NCI-H1092 treated with DMSO at 0.1 percent for 48 hours (cell line): ENCODE measurements at regions not wholly inside any gene's neighbourhood (a gene's known extent, or its start where the extent isn't known, plus 50 kb on each side); places are given as distances from the start of the nearest gene placed in this dataset.
"Not testable (repeated sequence)": the region's sequence is repeated elsewhere in the genome, so short reads cannot be mapped to it uniquely, and the experiment has no call there.

Experiments
- DNase-seq: peaks from one replicate; lab custom pipeline; 2025; lab: John Stamatoyannopoulos, UW

GRCh38 chr3:4149296-4149695, 153.9 kb upstream of the SETMAR start:
- DNase-seq, result no peak

- DNase-seq, result no peak
These were observed 152.4 kb upstream of the SETMAR start for GRCh38 chr3:4150816-4151215.

GRCh38 chr3:4151859-4152258, 151.3 kb upstream of the SETMAR start:
- no peak for DNase-seq

- DNase-seq, result no peak
These were observed 149.4 kb upstream of the SETMAR start for GRCh38 chr3:4153771-4154170.

GRCh38 chr3:4158329-4158728, 144.8 kb upstream of the SETMAR start:
- no peak for DNase-seq

GRCh38 chr3:4162096-4162495, 141.1 kb upstream of the SETMAR start:
- no peak for DNase-seq

GRCh38 chr3:4163011-4163410, 140.2 kb upstream of the SETMAR start:
- DNase-seq, result no peak

- no peak for DNase-seq
These were observed 136.6 kb upstream of the SETMAR start for GRCh38 chr3:4166540-4166939.

- not testable (repeated sequence) for DNase-seq
These were observed 135.9 kb upstream of the SETMAR start for GRCh38 chr3:4167230-4167629.

GRCh38 chr3:4174791-4175190, 128.4 kb upstream of the SETMAR start:
- no peak for DNase-seq

- no peak for DNase-seq
These were observed 111.2 kb upstream of the SETMAR start for GRCh38 chr3:4191971-4192370.

GRCh38 chr3:4195006-4195405, 108.2 kb upstream of the SETMAR start:
- no peak for DNase-seq

GRCh38 chr3:4196506-4197147, 106.5 kb upstream of the SETMAR start:
- DNase-seq, result no peak

- no peak for DNase-seq
These were observed 105.5 kb upstream of the SETMAR start for GRCh38 chr3:4197670-4198069.

GRCh38 chr3:4198491-4198890, 104.7 kb upstream of the SETMAR start:
- DNase-seq, result no peak

- not testable (repeated sequence) for DNase-seq
These were observed 98.4 kb upstream of the SETMAR start for GRCh38 chr3:4204776-4205175.

GRCh38 chr3:4207672-4208071, 95.5 kb upstream of the SETMAR start:
- DNase-seq, result no peak

- no peak for DNase-seq
These were observed 94.6 kb upstream of the SETMAR start for GRCh38 chr3:4208556-4208955.

GRCh38 chr3:4211610-4212009, 91.6 kb upstream of the SETMAR start:
- DNase-seq, result no peak

GRCh38 chr3:4213420-4213819, 89.7 kb upstream of the SETMAR start:
- DNase-seq, result not testable (repeated sequence)

- not testable (repeated sequence) for DNase-seq
These were observed 86.2 kb upstream of the SETMAR start for GRCh38 chr3:4216974-4217373.

- no peak for DNase-seq
These were observed 84.5 kb upstream of the SETMAR start for GRCh38 chr3:4218456-4219226.

GRCh38 chr3:4219227-4219568, 84.0 kb upstream of the SETMAR start:
- no peak for DNase-seq

GRCh38 chr3:4220065-4220464, 83.1 kb upstream of the SETMAR start:
- no peak for DNase-seq
